ENCODE measurements at regions not wholly inside any gene's neighbourhood (a gene's known extent, or its start where the extent isn't known, plus 50 kb on each side); places are given as distances from the start of the nearest gene placed in this dataset.

DNA sequence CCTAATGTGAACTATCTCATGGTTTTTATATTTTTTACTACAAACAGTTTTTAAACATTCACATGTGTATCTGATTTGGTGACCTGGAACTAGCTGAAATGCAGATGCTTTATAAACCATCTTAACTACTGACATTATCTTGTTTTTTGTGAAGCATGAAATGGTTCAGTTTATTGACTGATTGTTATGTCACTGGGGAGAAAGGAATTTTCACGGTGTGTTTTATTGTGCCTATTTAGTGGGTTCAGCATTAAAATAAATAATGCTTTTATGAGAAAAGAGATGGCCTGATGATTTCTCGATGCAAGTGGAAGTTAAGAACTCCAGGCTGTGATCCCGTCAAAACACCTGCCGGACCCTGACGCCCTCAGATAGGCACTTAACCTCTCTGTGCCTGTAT, 79.9 kb upstream of the KIF26B start:
- Histone ChIP-seq H3K27me3 (ENCODE audit: insufficient read depth, low read length, poor library complexity) (no peaks in the 10 kb centered on the region), H4K5ac (ENCODE audit: low read length) (no peak overlapping the region), H3K56ac (ENCODE audit: low read length) (no peak overlapping the region), H3K4me3 (ENCODE audit: low read length) (no peak overlapping the region), H2AK5ac (ENCODE audit: low read length) (no peak overlapping the region), H3K27ac (ENCODE audit: low read depth, low read length) (no peak overlapping the region), H2BK5ac (ENCODE audit: low read length) (no peak overlapping the region), H4K8ac (ENCODE audit: low read depth, low read length) (no peak overlapping the region), H3K18ac (ENCODE audit: low read length) (no peak overlapping the region), H3K79me1 (ENCODE audit: low read length) (no peaks in the 10 kb centered on the region), H3K9ac (ENCODE audit: low read length) (no peak overlapping the region), H3K4me2 (ENCODE audit: low read length) (no peak overlapping the region), H3K4ac (ENCODE audit: low read depth, low read length) (no peak overlapping the region), H3K4me1 (ENCODE audit: control insufficient read depth, low read depth, low read length) (no peaks in the 10 kb centered on the region), H2BK120ac (ENCODE audit: low read depth, low read length) (no peak overlapping the region), H3K23ac (ENCODE audit: low read length) (no peak overlapping the region), H3K36me3 (ENCODE audit: control insufficient read depth, insufficient read depth, low read length) (no peaks in the 10 kb centered on the region), H2BK15ac (replicated peaks; ENCODE audit: low read depth) (no peak overlapping the region), H3K79me2 (ENCODE audit: control insufficient read depth, insufficient read depth, low read length) (no peaks in the 10 kb centered on the region)
- no peak for DNase-seq
- no CpG with 5 or more reads among the region's 5 CpGs for WGBS (ENCODE audit: extremely low coverage, insufficient coverage, low lambda C conversion rate)

DNA sequence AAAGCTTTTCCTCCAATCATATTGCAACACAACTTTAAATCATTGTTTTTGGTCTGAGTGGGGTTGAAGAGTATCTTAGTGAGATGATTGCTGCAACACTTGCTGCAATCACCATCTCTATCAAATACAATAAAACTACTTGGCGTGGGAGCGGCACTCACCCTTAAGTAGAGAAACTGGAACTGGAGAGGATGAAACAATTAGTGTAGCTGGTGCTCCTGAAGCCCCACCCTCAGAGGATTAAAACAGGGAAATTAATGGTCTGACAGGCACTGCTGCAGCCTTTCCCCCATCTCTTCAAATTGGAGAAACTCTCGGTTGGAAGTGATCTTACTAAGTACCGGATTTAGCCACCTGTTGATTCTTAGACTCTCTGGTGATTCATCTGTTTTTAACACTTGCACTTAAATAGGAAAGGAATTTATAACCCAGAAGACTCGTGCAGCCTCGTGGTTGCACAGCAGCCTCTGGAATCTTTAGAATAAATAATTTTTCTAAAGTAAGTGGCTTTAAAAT, 80.5 kb upstream of the KIF26B start:
- DNase-seq, result no peak
- no peak overlapping the region for H3K4ac ChIP-seq (ENCODE audit: low read depth, low read length)
- H4K5ac ChIP-seq (ENCODE audit: low read length), result no peak overlapping the region
- no peak overlapping the region for H2BK120ac ChIP-seq (ENCODE audit: low read depth, low read length)
- no peak overlapping the region for H2BK15ac ChIP-seq (replicated peaks; ENCODE audit: low read depth)
- H3K27ac ChIP-seq (ENCODE audit: low read depth, low read length), result no peak overlapping the region
- H3K9ac ChIP-seq (ENCODE audit: low read length), result no peak overlapping the region
- no peak overlapping the region for H2AK5ac ChIP-seq (ENCODE audit: low read length)
- no CpG with 5 or more reads among the region's 6 CpGs for WGBS (ENCODE audit: extremely low coverage, insufficient coverage, low lambda C conversion rate)
- H3K4me2 ChIP-seq (ENCODE audit: low read length), result no peak overlapping the region
- H3K4me3 ChIP-seq (ENCODE audit: low read length), result no peak overlapping the region
- H3K36me3 ChIP-seq (ENCODE audit: control insufficient read depth, insufficient read depth, low read length), result no peaks in the 10 kb centered on the region
- no peaks in the 10 kb centered on the region for H3K79me2 ChIP-seq (ENCODE audit: control insufficient read depth, insufficient read depth, low read length)
- no peak overlapping the region for H3K23ac ChIP-seq (ENCODE audit: low read length)
- no peak overlapping the region for H2BK5ac ChIP-seq (ENCODE audit: low read length)
- no peak overlapping the region for H4K8ac ChIP-seq (ENCODE audit: low read depth, low read length)
- no peak overlapping the region for H3K18ac ChIP-seq (ENCODE audit: low read length)
- H3K79me1 ChIP-seq (ENCODE audit: low read length), result no peaks in the 10 kb centered on the region
- H3K4me1 ChIP-seq (ENCODE audit: control insufficient read depth, low read depth, low read length), result no peaks in the 10 kb centered on the region
- no peak overlapping the region for H3K56ac ChIP-seq (ENCODE audit: low read length)
- no peaks in the 10 kb centered on the region for H3K27me3 ChIP-seq (ENCODE audit: insufficient read depth, low read length, poor library complexity)

DNA sequence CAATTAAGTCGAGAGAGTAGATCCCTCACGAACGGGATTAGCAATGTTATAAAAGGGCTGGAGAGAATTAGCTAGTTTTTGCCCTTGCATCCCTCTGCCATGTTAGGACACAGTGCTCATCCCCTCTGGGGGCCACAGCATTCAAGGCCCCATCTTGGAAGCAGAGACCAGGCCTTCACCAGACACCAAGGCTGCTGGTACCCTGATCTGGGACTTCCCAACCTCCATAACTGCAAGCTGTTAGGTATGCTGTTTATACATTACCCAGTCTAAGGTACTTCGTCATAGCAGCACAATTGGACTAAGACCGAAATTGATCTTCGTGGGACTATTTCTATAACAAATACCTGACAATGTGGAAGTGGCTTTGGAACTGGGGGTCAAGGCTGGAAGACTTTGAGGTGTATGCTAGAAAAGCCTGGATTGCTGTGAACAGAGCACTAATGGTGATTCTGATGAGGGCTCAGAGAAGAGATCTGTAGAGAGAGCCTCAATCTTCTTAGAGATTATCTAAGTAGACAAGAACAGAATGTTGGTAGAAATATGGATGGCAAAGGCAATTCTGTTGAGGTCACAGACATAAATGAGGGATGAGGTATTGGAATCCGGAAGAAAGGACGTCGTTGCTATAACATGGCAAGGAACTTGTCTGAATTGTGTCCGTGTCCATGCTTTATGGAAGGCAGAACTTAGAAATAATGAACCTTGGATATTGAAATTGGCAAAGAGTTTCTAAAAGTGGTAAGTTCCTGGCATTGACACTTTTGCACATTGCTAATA, 83.8 kb upstream of the KIF26B start:
- H3K27me3 ChIP-seq (ENCODE audit: insufficient read depth, low read length, poor library complexity), result no peaks in the 10 kb centered on the region
- WGBS (ENCODE audit: extremely low coverage, insufficient coverage, low lambda C conversion rate), result no CpG with 5 or more reads among the region's 10 CpGs
- no peak overlapping the region for H4K5ac ChIP-seq (ENCODE audit: low read length)
- H3K4me2 ChIP-seq (ENCODE audit: low read length), result no peak overlapping the region
- H3K4me3 ChIP-seq (ENCODE audit: low read length), result no peak overlapping the region
- H3K56ac ChIP-seq (ENCODE audit: low read length), result no peak overlapping the region
- no peaks in the 10 kb centered on the region for H3K79me1 ChIP-seq (ENCODE audit: low read length)
- no peaks in the 10 kb centered on the region for H3K4me1 ChIP-seq (ENCODE audit: control insufficient read depth, low read depth, low read length)
- no peak overlapping the region for H3K18ac ChIP-seq (ENCODE audit: low read length)
- no peak overlapping the region for H3K23ac ChIP-seq (ENCODE audit: low read length)
- no peak overlapping the region for H2AK5ac ChIP-seq (ENCODE audit: low read length)
- H2BK120ac ChIP-seq (ENCODE audit: low read depth, low read length), result no peak overlapping the region
- H3K4ac ChIP-seq (ENCODE audit: low read depth, low read length), result no peak overlapping the region
- no peak overlapping the region for H3K9ac ChIP-seq (ENCODE audit: low read length)
- H4K8ac ChIP-seq (ENCODE audit: low read depth, low read length), result no peak overlapping the region
- no peak overlapping the region for H3K27ac ChIP-seq (ENCODE audit: low read depth, low read length)
- no peak overlapping the region for H2BK15ac ChIP-seq (replicated peaks; ENCODE audit: low read depth)
- H3K79me2 ChIP-seq (ENCODE audit: control insufficient read depth, insufficient read depth, low read length), result no peaks in the 10 kb centered on the region
- H2BK5ac ChIP-seq (ENCODE audit: low read length), result no peak overlapping the region
- no peak for DNase-seq
- H3K36me3 ChIP-seq (ENCODE audit: control insufficient read depth, insufficient read depth, low read length), result no peaks in the 10 kb centered on the region

DNA sequence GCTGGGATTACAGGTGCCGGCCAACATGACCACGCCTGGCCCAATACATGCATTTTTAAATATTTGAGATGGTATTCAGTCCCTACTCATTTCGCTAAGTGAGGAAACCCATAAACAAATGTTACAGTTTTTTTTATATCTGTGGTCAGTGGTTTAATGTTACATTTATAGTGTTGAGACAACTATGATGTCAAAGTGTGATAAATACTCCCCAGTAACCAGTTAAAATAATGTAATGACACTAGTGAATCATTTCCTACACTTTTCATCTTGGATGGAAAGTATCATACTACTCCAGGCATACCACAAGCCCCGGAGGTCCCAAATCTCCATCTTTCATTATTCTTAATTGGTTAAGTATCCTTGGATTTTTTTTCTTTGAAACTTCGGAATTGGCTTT, 87.5 kb upstream of the KIF26B start:
- Histone ChIP-seq H3K18ac (ENCODE audit: low read length) (no peak overlapping the region), H3K4ac (ENCODE audit: low read depth, low read length) (no peak overlapping the region), H2AK5ac (ENCODE audit: low read length) (no peak overlapping the region), H3K79me1 (ENCODE audit: low read length) (no peaks in the 10 kb centered on the region), H3K4me1 (ENCODE audit: control insufficient read depth, low read depth, low read length) (no peaks in the 10 kb centered on the region), H3K79me2 (ENCODE audit: control insufficient read depth, insufficient read depth, low read length) (no peaks in the 10 kb centered on the region), H3K27me3 (ENCODE audit: insufficient read depth, low read length, poor library complexity) (no peaks in the 10 kb centered on the region), H4K8ac (ENCODE audit: low read depth, low read length) (no peak overlapping the region), H4K5ac (ENCODE audit: low read length) (no peak overlapping the region), H3K56ac (ENCODE audit: low read length) (no peak overlapping the region), H3K23ac (ENCODE audit: low read length) (no peak overlapping the region), H3K4me3 (ENCODE audit: low read length) (no peak overlapping the region), H3K36me3 (ENCODE audit: control insufficient read depth, insufficient read depth, low read length) (no peaks in the 10 kb centered on the region), H3K9ac (ENCODE audit: low read length) (no peak overlapping the region), H2BK120ac (ENCODE audit: low read depth, low read length) (no peak overlapping the region), H2BK5ac (ENCODE audit: low read length) (no peak overlapping the region), H3K4me2 (ENCODE audit: low read length) (no peak overlapping the region), H3K27ac (ENCODE audit: low read depth, low read length) (no peak overlapping the region), H2BK15ac (replicated peaks; ENCODE audit: low read depth) (no peak overlapping the region)
- no peak for DNase-seq
- WGBS (ENCODE audit: extremely low coverage, insufficient coverage, low lambda C conversion rate), result no CpG with 5 or more reads among the region's 5 CpGs

DNA sequence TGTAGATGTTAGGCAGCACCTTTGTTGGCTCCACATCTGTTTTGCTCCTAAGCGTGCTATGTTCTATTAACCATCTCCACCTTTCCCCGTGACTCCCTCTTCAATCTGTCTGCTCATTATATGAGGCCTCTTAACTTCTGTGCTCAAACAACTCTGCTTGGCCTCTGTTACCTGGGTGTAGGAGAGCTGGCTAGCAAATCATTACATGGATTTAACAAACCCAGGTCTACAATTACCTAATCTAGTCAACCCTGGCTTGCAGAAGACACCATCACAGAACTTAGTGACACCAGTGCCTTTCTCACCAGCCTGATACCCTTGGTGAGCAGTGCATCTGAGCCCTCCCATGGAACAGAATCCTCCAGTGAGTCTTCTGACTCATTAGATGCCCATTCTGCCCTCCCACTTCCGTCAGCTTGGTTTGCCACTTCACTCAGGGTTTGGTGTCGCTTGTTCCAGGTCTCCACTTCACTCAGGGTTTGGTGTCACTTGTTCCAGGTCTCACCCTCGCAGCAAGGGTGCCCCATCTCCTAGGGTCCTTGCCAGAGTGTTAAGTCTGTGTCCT, 92.0 kb upstream of the KIF26B start:
- Histone ChIP-seq H4K5ac (ENCODE audit: low read length) (no peak overlapping the region), H3K4ac (ENCODE audit: low read depth, low read length) (no peak overlapping the region), H3K27me3 (ENCODE audit: insufficient read depth, low read length, poor library complexity) (no peaks in the 10 kb centered on the region), H3K4me1 (ENCODE audit: control insufficient read depth, low read depth, low read length) (no peaks in the 10 kb centered on the region), H3K79me1 (ENCODE audit: low read length) (no peaks in the 10 kb centered on the region), H2AK5ac (ENCODE audit: low read length) (no peak overlapping the region), H4K8ac (ENCODE audit: low read depth, low read length) (no peak overlapping the region), H3K36me3 (ENCODE audit: control insufficient read depth, insufficient read depth, low read length) (no peaks in the 10 kb centered on the region), H3K4me3 (ENCODE audit: low read length) (no peak overlapping the region), H2BK15ac (replicated peaks; ENCODE audit: low read depth) (no peak overlapping the region), H3K18ac (ENCODE audit: low read length) (no peak overlapping the region), H3K79me2 (ENCODE audit: control insufficient read depth, insufficient read depth, low read length) (no peaks in the 10 kb centered on the region), H3K23ac (ENCODE audit: low read length) (no peak overlapping the region), H2BK120ac (ENCODE audit: low read depth, low read length) (no peak overlapping the region), H3K9ac (ENCODE audit: low read length) (no peak overlapping the region), H3K56ac (ENCODE audit: low read length) (no peak overlapping the region), H3K4me2 (ENCODE audit: low read length) (no peak overlapping the region), H3K27ac (ENCODE audit: low read depth, low read length) (no peak overlapping the region), H2BK5ac (ENCODE audit: low read length) (no peak overlapping the region)
- DNase-seq, result no peak
- no CpG with 5 or more reads among the region's 5 CpGs for whole genome bisulfite sequencing (ENCODE audit: extremely low coverage, insufficient coverage, low lambda C conversion rate)

All from mesendoderm (in vitro differentiated cells).